Endothelial cell of umbilical vein (primary cell): ENCODE measurements at regions not wholly inside any gene's neighbourhood (a gene's known extent, or its start where the extent isn't known, plus 50 kb on each side); places are given as distances from the start of the nearest gene placed in this dataset.

Source experiments
- BruUV-seq: library from RNA; stranded (reverse); fragments of 400-500 nt; replicated peaks from 2 replicates; lab custom pipeline; 2021; lab: Mats Ljungman, UMichigan
- CTCF ChIA-PET: fragments of 300-600, 350-600 bp; sonication (Branson Sonifier 250); formaldehyde crosslinking; loops from one replicate; lab custom pipeline; 2021; ENCODE audit warnings: antibody characterized with exemption, inconsistent platforms; lab: Charles Lee
- POLR2A ChIA-PET: fragments of 300-600, 350-600 bp; sonication (Branson Sonifier 250); formaldehyde crosslinking; loops from one replicate; lab custom pipeline; 2021; ENCODE audit warnings: antibody characterized with exemption, inconsistent platforms; lab: Charles Lee
- DNase-seq: peaks from one replicate; pipeline ENCODE4 v3.0.0-alpha.2; 2011; ENCODE audit warnings: low read depth, low spot score
- FAIRE-seq: peaks from 2 replicates; lab custom pipeline; 2011; peaks lifted over from hg19 to GRCh38; lab: Jason Lieb, UNC
- H2AFZ ChIP-seq: 2 replicates; pipeline ENCODE4 v1.6.0; 2012; ENCODE audit warnings: low read depth, low read length, control low read depth, inconsistent platforms
- H3K27ac ChIP-seq: 2 replicates; pipeline ENCODE4 v1.5.1; 2011; ENCODE audit warnings: low read depth, mild to moderate bottlenecking, control low read depth, low read length, moderate library complexity; ENCODE audit not compliant: insufficient read depth
- H3K27me3 ChIP-seq, 2 experiments: 2 replicates each; pipeline versions ENCODE4 v1.6.0 to v1.6.1; 2011; ENCODE audit warnings: low read length in 2 of 2, mixed read lengths in 1 of 2; ENCODE audit not compliant: control insufficient read depth in 2 of 2, insufficient read depth in 2 of 2
- H3K36me3 ChIP-seq, 2 experiments: 2 replicates in 1 of 2; 3 replicates in 1 of 2; pipeline ENCODE4 v1.5.1; 2011; ENCODE audit warnings: low read length in 2 of 2, mild to moderate bottlenecking in 1 of 2, moderate library complexity in 1 of 2; ENCODE audit not compliant: control insufficient read depth in 2 of 2, insufficient read depth in 2 of 2; ENCODE audit errors: extremely low read depth in 1 of 2
- H3K4me1 ChIP-seq: 3 replicates; pipeline ENCODE4 v1.5.1; 2011; ENCODE audit warnings: mild to moderate bottlenecking, low read length; ENCODE audit not compliant: control insufficient read depth, insufficient read depth; ENCODE audit errors: extremely low read depth
- H3K4me2 ChIP-seq: 2 replicates; pipeline ENCODE4 v1.6.1; 2011; ENCODE audit warnings: low read length, control low read depth, mixed read lengths; ENCODE audit not compliant: insufficient read depth
- H3K4me3 ChIP-seq, 3 experiments: fragments of 200-600 bp in 1 of 3; sonication (generic), shearing (Covaris generic) in 1 of 3; replicated peaks in 1 of 3; 2 replicates each; pipeline ENCODE4 v1.5.1; 2011 to 2016; ENCODE audit warnings: control low read depth in 3 of 3, low read length in 3 of 3, mild to moderate bottlenecking in 2 of 3, inconsistent platforms in 1 of 3, low read depth in 1 of 3, moderate library complexity in 1 of 3; ENCODE audit not compliant: insufficient read depth in 1 of 3
- H3K79me2 ChIP-seq: 2 replicates; pipeline ENCODE4 v1.6.0; 2012; ENCODE audit warnings: low read length, inconsistent platforms; ENCODE audit not compliant: control insufficient read depth, insufficient read depth
- H3K9ac ChIP-seq: replicated peaks from 2 replicates; pipeline ENCODE3; 2011; ENCODE audit warnings: low read length, control low read depth; ENCODE audit not compliant: insufficient read depth; ENCODE audit errors: extremely low read depth
- H3K9me1 ChIP-seq: replicated peaks from 3 replicates; pipeline ENCODE4 v1.6.0; 2011; ENCODE audit warnings: mild to moderate bottlenecking, low read length; ENCODE audit not compliant: control insufficient read depth, insufficient read depth; ENCODE audit errors: extremely low read depth
- H3K9me3 ChIP-seq: replicated peaks from 2 replicates; pipeline ENCODE4 v1.5.1; 2012; ENCODE audit warnings: low read length, inconsistent platforms; ENCODE audit not compliant: control insufficient read depth, insufficient read depth
- H4K20me1 ChIP-seq: replicated peaks from 2 replicates; pipeline ENCODE3; 2011; ENCODE audit warnings: mild to moderate bottlenecking, low read length; ENCODE audit not compliant: control insufficient read depth, insufficient read depth; ENCODE audit errors: extremely low read depth
- EZH2 ChIP-seq: IDR thresholded peaks from 2 replicates; pipeline ENCODE4 v1.6.1; 2012; ENCODE audit warnings: borderline replicate concordance, low read depth, mild to moderate bottlenecking, moderate library complexity, low read length, inconsistent platforms; ENCODE audit not compliant: severe bottlenecking
- FOS ChIP-seq: IDR thresholded peaks from 2 replicates; pipeline ENCODE4 v1.6.1; 2011; ENCODE audit warnings: mild to moderate bottlenecking, low read length, moderate library complexity, borderline replicate concordance; ENCODE audit not compliant: insufficient read depth
- GATA2 ChIP-seq: IDR thresholded peaks from 2 replicates; pipeline ENCODE4 v1.7.0; 2011; ENCODE audit warnings: low read depth, mild to moderate bottlenecking, moderate library complexity, mixed read lengths, low read length; ENCODE audit not compliant: insufficient read length, insufficient read depth
- JUN ChIP-seq: IDR thresholded peaks from 2 replicates; pipeline ENCODE4 v1.6.1; 2011; ENCODE audit warnings: borderline replicate concordance, low read depth; ENCODE audit not compliant: insufficient read length, insufficient read depth
- MYC ChIP-seq: IDR thresholded peaks from one replicate; pipeline ENCODE4 v1.6.1; 2011; ENCODE audit warnings: mild to moderate bottlenecking, low read depth, low read length
- POLR2A ChIP-seq: IDR thresholded peaks from 2 replicates; pipeline ENCODE4 v1.6.1; 2012; ENCODE audit warnings: low read depth, mild to moderate bottlenecking, control low read depth, low read length
- POLR2AphosphoS5 ChIP-seq: IDR thresholded peaks from 2 replicates; pipeline ENCODE4 v1.6.1; 2012; ENCODE audit warnings: low read depth, mild to moderate bottlenecking, control low read depth, low read length, moderate library complexity; ENCODE audit not compliant: insufficient read depth
- dilution Hi-C: fragments of 300-500 bp; cut with MboI; formaldehyde crosslinking; loops from one replicate; pipeline ENCODE4 v1.15.0; 2019; ENCODE audit warnings: low sequenced_read_pairs; ENCODE audit not compliant: extremely low pct_ligation_motif_present
- intact Hi-C: fragments of 100-400 bp; cut with micrococcal nuclease; formaldehyde crosslinking; loops from one replicate; pipeline ENCODE4 v1.10.0; 2022
- TF ChIP-seq, protein P1 (sequence below), 2 donors: IDR thresholded peaks; 1 replicate in 1 of 2; 2 replicates in 1 of 2; pipeline ENCODE4 v1.5.1; 2011; ENCODE audit warnings: low read length in 2 of 2, mild to moderate bottlenecking in 2 of 2, moderate library complexity in 2 of 2, control low read depth in 1 of 2, inconsistent platforms in 1 of 2, low read depth in 1 of 2; ENCODE audit not compliant: insufficient read depth in 1 of 2; ENCODE audit errors: extremely low read depth in 1 of 2
- TF ChIP-seq, protein P2 (sequence below): IDR thresholded peaks from 2 replicates; pipeline ENCODE4 v1.6.1; 2011; ENCODE audit not compliant: insufficient read depth, insufficient read length

DNA sequence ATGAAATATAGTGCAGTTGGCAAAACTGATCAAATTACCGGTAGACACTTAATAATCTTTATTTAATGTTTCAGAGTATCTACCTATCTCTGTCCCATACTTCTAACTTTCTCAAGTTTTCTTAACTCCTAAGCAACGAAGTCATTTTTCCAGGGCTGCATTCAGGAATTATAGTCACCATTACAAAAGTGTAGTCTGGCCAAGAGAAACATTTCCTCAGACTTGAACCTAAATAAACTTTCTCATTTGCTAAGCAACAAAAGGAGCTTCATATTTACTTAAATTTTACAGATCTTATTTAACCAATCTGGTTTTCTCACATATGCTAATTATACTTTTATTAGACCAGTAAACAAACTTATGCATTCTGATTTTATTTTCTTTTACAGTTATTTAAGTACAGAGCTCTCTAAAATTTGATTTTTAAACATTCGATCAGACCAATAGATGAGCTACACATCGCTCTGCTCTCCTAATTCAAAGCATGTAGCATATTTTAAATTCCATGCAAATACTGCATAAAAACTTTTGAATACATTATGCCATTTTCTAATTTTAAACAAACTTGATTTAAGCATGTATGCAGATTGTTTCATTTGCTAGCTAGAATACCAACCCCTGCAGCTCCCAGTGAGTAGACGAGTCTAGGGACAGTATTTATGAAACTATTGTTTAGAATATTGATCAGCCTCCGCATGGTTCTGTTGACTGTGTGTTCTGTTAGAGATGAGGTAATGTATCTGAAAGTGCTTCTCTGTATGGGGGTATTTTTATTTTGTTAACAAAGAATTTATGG lies 201.4 kb downstream of the CHRM3 start:
- Histone ChIP-seq H3K27me3 (no peaks in the 10 kb centered on the region), H3K27ac (no peak overlapping the region), H2AFZ (no peak overlapping the region), H3K4me1 (no peaks in the 10 kb centered on the region), H4K20me1 (no peaks in the 10 kb centered on the region), H3K4me2 (no peak overlapping the region), H3K79me2 (no peaks in the 10 kb centered on the region), H3K4me3 (no peak overlapping the region), H3K9ac (no peak overlapping the region), H3K9me1 (no peaks in the 10 kb centered on the region), H3K36me3 (no peaks in the 10 kb centered on the region), H3K9me3 (peaks cover 7% of the 10 kb centered on the region)
- intact Hi-C loops: no loop called here
- POLR2A ChIA-PET: no interaction called here
- no TSS peak for BruUV-seq
- CTCF ChIA-PET: no interaction called here
- TF ChIP-seq EZH2: no peak
- TF ChIP-seq, protein P1, sequence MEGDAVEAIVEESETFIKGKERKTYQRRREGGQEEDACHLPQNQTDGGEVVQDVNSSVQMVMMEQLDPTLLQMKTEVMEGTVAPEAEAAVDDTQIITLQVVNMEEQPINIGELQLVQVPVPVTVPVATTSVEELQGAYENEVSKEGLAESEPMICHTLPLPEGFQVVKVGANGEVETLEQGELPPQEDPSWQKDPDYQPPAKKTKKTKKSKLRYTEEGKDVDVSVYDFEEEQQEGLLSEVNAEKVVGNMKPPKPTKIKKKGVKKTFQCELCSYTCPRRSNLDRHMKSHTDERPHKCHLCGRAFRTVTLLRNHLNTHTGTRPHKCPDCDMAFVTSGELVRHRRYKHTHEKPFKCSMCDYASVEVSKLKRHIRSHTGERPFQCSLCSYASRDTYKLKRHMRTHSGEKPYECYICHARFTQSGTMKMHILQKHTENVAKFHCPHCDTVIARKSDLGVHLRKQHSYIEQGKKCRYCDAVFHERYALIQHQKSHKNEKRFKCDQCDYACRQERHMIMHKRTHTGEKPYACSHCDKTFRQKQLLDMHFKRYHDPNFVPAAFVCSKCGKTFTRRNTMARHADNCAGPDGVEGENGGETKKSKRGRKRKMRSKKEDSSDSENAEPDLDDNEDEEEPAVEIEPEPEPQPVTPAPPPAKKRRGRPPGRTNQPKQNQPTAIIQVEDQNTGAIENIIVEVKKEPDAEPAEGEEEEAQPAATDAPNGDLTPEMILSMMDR (IDR thresholded peaks at IDR 0.05; ENCODE audit: extremely low read depth in 1 of 2, insufficient read depth in 1 of 2, low read depth in 1 of 2, low read length in 2 of 2): no peak
- TF ChIP-seq GATA2: no peak
- TF ChIP-seq POLR2A: no peak
- TF ChIP-seq JUN: no peak
- FAIRE-seq: no peak
- dilution Hi-C loops: no loop called here
- no peak for DNase-seq

DNA sequence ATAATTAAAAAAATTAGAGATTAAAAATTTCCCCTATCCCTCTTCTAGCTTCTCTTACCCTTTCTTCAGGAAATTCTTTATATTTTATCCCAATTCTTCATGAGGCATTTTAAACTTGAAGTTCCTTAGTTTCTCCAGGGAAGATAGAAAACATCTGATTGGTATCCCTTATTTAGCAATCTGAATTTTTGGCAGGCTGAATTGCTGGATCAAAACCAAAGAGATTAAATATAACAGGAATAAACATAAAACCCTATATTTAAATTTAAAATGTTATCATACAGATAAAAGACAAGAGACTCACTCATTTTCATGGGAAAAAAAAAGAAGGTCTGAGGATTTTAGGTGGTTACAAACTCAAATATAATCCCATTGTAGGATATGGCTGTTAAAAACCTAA lies 204.2 kb downstream of the CHRM3 start:
- intact Hi-C loops: no loop called here
- Histone ChIP-seq H3K27me3 (no peaks in the 10 kb centered on the region), H3K9me3 (peaks cover 6% of the 10 kb centered on the region), H4K20me1 (no peaks in the 10 kb centered on the region), H3K4me2 (no peak overlapping the region), H3K27ac (no peak overlapping the region), H3K9ac (no peak overlapping the region), H3K4me3 (no peak overlapping the region), H3K9me1 (no peaks in the 10 kb centered on the region), H3K79me2 (no peaks in the 10 kb centered on the region), H3K4me1 (no peaks in the 10 kb centered on the region), H2AFZ (no peak overlapping the region), H3K36me3 (no peaks in the 10 kb centered on the region)
- DNase-seq (no peak), FAIRE-seq (no peak)
- CTCF ChIA-PET: no interaction called here
- no TSS peak for BruUV-seq
- TF ChIP-seq, protein P1 (IDR thresholded peaks at IDR 0.05; ENCODE audit: extremely low read depth in 1 of 2, insufficient read depth in 1 of 2, low read depth in 1 of 2, low read length in 2 of 2): no peak
- TF ChIP-seq MYC (no peak), POLR2AphosphoS5 (no peak), EZH2 (no peak), POLR2A (no peak), JUN (no peak), FOS (no peak), GATA2 (no peak)
- TF ChIP-seq, protein P2, sequence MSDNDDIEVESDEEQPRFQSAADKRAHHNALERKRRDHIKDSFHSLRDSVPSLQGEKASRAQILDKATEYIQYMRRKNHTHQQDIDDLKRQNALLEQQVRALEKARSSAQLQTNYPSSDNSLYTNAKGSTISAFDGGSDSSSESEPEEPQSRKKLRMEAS: no peak
- POLR2A ChIA-PET: no interaction called here
- dilution Hi-C loops: no loop called here
